T-cell (primary cell): ENCODE measurements at regions not wholly inside any gene's neighbourhood (a gene's known extent, or its start where the extent isn't known, plus 50 kb on each side); places are given as distances from the start of the nearest gene placed in this dataset.
"Not testable (repeated sequence)": the region's sequence is repeated elsewhere in the genome, so short reads cannot be mapped to it uniquely, and the experiment has no call there.

ENCODE experiments used
- ATAC-seq, 4 experiments: fragments of 200-7000 bp in 3 of 4; fragments of 150-1000 bp in 1 of 4; cut with Tn5 transposase; replicated peaks in 1 of 4; 1 replicate in 3 of 4; 2 replicates in 1 of 4; pipeline ENCODE4 v1.10.0; 2021; ENCODE audit warnings: moderate library complexity in 3 of 4, mild to moderate bottlenecking in 2 of 4, moderate number of reproducible peaks in 1 of 4
- CTCF ChIA-PET, 2 donors: fragments of 300-600 bp; sonication (Branson Sonifier 250); formaldehyde crosslinking; loops; one replicate each; lab custom pipeline; 2022; ENCODE audit warnings: antibody characterized with exemption in 2 of 2; lab: Charles Lee
- POLR2A ChIA-PET, 2 donors: fragments of 300-600 bp; sonication (Branson Sonifier 250); formaldehyde crosslinking; loops; one replicate each; lab custom pipeline; 2022; ENCODE audit warnings: antibody characterized with exemption in 2 of 2; lab: Charles Lee
- DNase-seq, 35 experiments: peaks; one replicate each; pipeline versions ENCODE4 v3.0.0 to v3.0.0-alpha.2; 2013 to 2023
- H3K27ac ChIP-seq: one replicate; pipeline ENCODE4 v1.5.1; 2013; ENCODE audit warnings: low read length
- H3K27me3 ChIP-seq, 2 experiments: replicated peaks in 1 of 2; 1 replicate in 1 of 2; 2 replicates in 1 of 2; pipeline versions ENCODE4 v1.6.1 to v1.7.0; 2013; ENCODE audit warnings: low read length in 1 of 2, mixed read lengths in 1 of 2; ENCODE audit not compliant: control insufficient read depth in 2 of 2, insufficient read depth in 2 of 2; ENCODE audit errors: extremely low read depth in 1 of 2
- H3K36me3 ChIP-seq, 2 donors: 1 replicate in 1 of 2; 2 replicates in 1 of 2; pipeline versions ENCODE4 v1.6.1 to v1.7.0; 2013; ENCODE audit warnings: low read length in 1 of 2; ENCODE audit not compliant: control insufficient read depth in 2 of 2, insufficient read depth in 1 of 2; ENCODE audit errors: extremely low read depth in 1 of 2
- H3K4me1 ChIP-seq, 2 experiments: 1 replicate in 1 of 2; 2 replicates in 1 of 2; pipeline versions ENCODE4 v1.6.1 to v1.7.0; 2013; ENCODE audit warnings: low read length in 2 of 2, mixed read lengths in 1 of 2; ENCODE audit not compliant: insufficient read depth in 2 of 2, control insufficient read depth in 1 of 2; ENCODE audit errors: extremely low read depth in 1 of 2
- H3K4me3 ChIP-seq, 2 donors: 1 replicate in 1 of 2; 2 replicates in 1 of 2; pipeline versions ENCODE4 v1.5.1 to v1.7.0; 2013; ENCODE audit warnings: mild to moderate bottlenecking in 2 of 2, low read length in 1 of 2, moderate library complexity in 1 of 2; ENCODE audit not compliant: control insufficient read depth in 1 of 2; ENCODE audit errors: extremely low read depth in 1 of 2
- H3K9me3 ChIP-seq: 2 replicates; pipeline ENCODE4 v1.7.0; 2013
- H3K27ac Mint-ChIP-seq, 2 donors: one replicate each; pipeline ENCODE4 v1.8.0; 2020 to 2021; ENCODE audit warnings: mild to moderate bottlenecking in 2 of 2, mixed read lengths in 2 of 2
- H3K27me3 Mint-ChIP-seq, 2 donors: one replicate each; pipeline ENCODE4 v1.8.0; 2021 to 2022; ENCODE audit warnings: mixed read lengths in 2 of 2
- H3K36me3 Mint-ChIP-seq: one replicate; pipeline ENCODE4 v1.8.0; 2021; ENCODE audit warnings: mixed read lengths
- H3K4me1 Mint-ChIP-seq, 3 donors: one replicate each; pipeline ENCODE4 v1.8.0; 2020 to 2022; ENCODE audit warnings: mixed read lengths in 3 of 3, mild to moderate bottlenecking in 1 of 3
- H3K4me3 Mint-ChIP-seq, 3 donors: one replicate each; pipeline ENCODE4 v1.8.0; 2020 to 2022; ENCODE audit warnings: mild to moderate bottlenecking in 3 of 3, mixed read lengths in 3 of 3, moderate library complexity in 3 of 3
- H3K9me3 Mint-ChIP-seq, 3 donors: one replicate each; pipeline ENCODE4 v1.8.0; 2020 to 2022; ENCODE audit warnings: mixed read lengths in 3 of 3
- WGBS: methylation state at CpG from one replicate; pipeline ENCODE4 v1.1.5; 2013; ENCODE audit warnings: missing lambda C conversion rate; ENCODE audit not compliant: insufficient coverage; 5-methylcytosine and 5-hydroxymethylcytosine counted together

GRCh38 chr11:41534861-41535260, 75.4 kb upstream of the LRRC4C start:
- no peaks in the 10 kb centered on the region for H3K27me3 ChIP-seq
- WGBS = 71% methylated on average over 1 of the region's 2 CpGs

GRCh38 chr11:41536021-41536568, 76.6 kb upstream of the LRRC4C start:
- 100% methylated on average over 1 of the region's 10 CpGs for WGBS
- H3K9me3 Mint-ChIP-seq = peaks cover 16 to 22% (median 20%) of the 10 kb centered on the region in 3 donors
- no peak overlapping the region for H3K4me3 ChIP-seq
- ChIA-PET CTCF (no interaction called here), POLR2A (no interaction called here)
- DNase-seq (no peak), ATAC-seq (no peak)
- H3K27ac ChIP-seq = no peak overlapping the region
- H3K27me3 ChIP-seq = no peaks in the 10 kb centered on the region
- no peaks in the 10 kb centered on the region for H3K4me1 ChIP-seq
- H3K9me3 ChIP-seq = no peaks in the 10 kb centered on the region
- no peaks in the 10 kb centered on the region for H3K36me3 Mint-ChIP-seq
- H3K4me1 Mint-ChIP-seq = no peaks in the 10 kb centered on the region
- no peaks in the 10 kb centered on the region for H3K27me3 Mint-ChIP-seq
- no peaks in the 10 kb centered on the region for H3K36me3 ChIP-seq
- no peak overlapping the region for H3K4me3 Mint-ChIP-seq
- H3K27ac Mint-ChIP-seq = no peak overlapping the region

More at GRCh38 chr11:41534861-41535260, 75.4 kb upstream of the LRRC4C start:
- H3K27me3 Mint-ChIP-seq = no peaks in the 10 kb centered on the region
- ATAC-seq = no peak
- H3K4me3 Mint-ChIP-seq = no peak overlapping the region
- peaks cover 21 to 28% (median 24%) of the 10 kb centered on the region in 3 donors for H3K9me3 Mint-ChIP-seq
- POLR2A ChIA-PET = no interaction called here
- H3K9me3 ChIP-seq = no peaks in the 10 kb centered on the region
- no peak overlapping the region for H3K27ac Mint-ChIP-seq
- no peaks in the 10 kb centered on the region for H3K4me1 ChIP-seq
- no peak for DNase-seq
- H3K27ac ChIP-seq = no peak overlapping the region
- H3K36me3 ChIP-seq = no peaks in the 10 kb centered on the region
- no peak overlapping the region for H3K4me3 ChIP-seq
- no peaks in the 10 kb centered on the region for H3K4me1 Mint-ChIP-seq
- no peaks in the 10 kb centered on the region for H3K36me3 Mint-ChIP-seq
- CTCF ChIA-PET = no interaction called here

- H3K36me3 Mint-ChIP-seq, H3K4me3 Mint-ChIP-seq, H3K4me1 Mint-ChIP-seq, ATAC-seq, H3K4me1 ChIP-seq, H3K36me3 ChIP-seq, H3K27me3 Mint-ChIP-seq, H3K27ac ChIP-seq, POLR2A ChIA-PET, H3K9me3 ChIP-seq, H3K27ac Mint-ChIP-seq, H3K4me3 ChIP-seq, DNase-seq, H3K27me3 ChIP-seq: not testable (repeated sequence)
- CTCF ChIA-PET = interaction anchor here in 1 of 2 donors (1.1 kb wide), 1 partner anchor 10 kb away, joined by 3 read pairs; no protein-coding TSS in a partner anchor
- WGBS = 95% methylated on average over 3 of the region's 3 CpGs
- H3K9me3 Mint-ChIP-seq = peaks cover 4 to 27% (median 16%) of the 10 kb centered on the region in 3 donors
These were observed 85.5 kb upstream of the LRRC4C start for GRCh38 chr11:41544902-41545301.

GRCh38 chr11:41578421-41579051, 119.1 kb upstream of the LRRC4C start:
- H3K4me3 Mint-ChIP-seq = no peak overlapping the region
- no peaks in the 10 kb centered on the region for H3K9me3 ChIP-seq
- DNase-seq (no peak), ATAC-seq (no peak)
- peaks cover 20 to 32% (median 28%) of the 10 kb centered on the region in 3 donors for H3K9me3 Mint-ChIP-seq
- no peak overlapping the region for H3K27ac Mint-ChIP-seq
- H3K27ac ChIP-seq = no peak overlapping the region
- ChIA-PET POLR2A (no interaction called here), CTCF (no interaction called here)
- no peaks in the 10 kb centered on the region for H3K4me1 ChIP-seq
- no CpG with 5 or more reads among the region's 9 CpGs for WGBS
- no peaks in the 10 kb centered on the region for H3K36me3 ChIP-seq
- H3K4me3 ChIP-seq = no peak overlapping the region
- no peaks in the 10 kb centered on the region for H3K4me1 Mint-ChIP-seq
- H3K36me3 Mint-ChIP-seq = no peaks in the 10 kb centered on the region
- no peaks in the 10 kb centered on the region for H3K27me3 Mint-ChIP-seq
- H3K27me3 ChIP-seq = no peaks in the 10 kb centered on the region

GRCh38 chr11:41579546-41579945, 120.1 kb upstream of the LRRC4C start:
- 52% methylated on average over 3 of the region's 3 CpGs for WGBS
- POLR2A ChIA-PET = no interaction called here
- DNase-seq = no peak
- no peaks in the 10 kb centered on the region for H3K27me3 ChIP-seq
- no peaks in the 10 kb centered on the region for H3K36me3 Mint-ChIP-seq
- no peaks in the 10 kb centered on the region for H3K27me3 Mint-ChIP-seq
- H3K27ac ChIP-seq = no peak overlapping the region
- H3K9me3 Mint-ChIP-seq = peaks cover 27 to 38% (median 33%) of the 10 kb centered on the region in 3 donors
- no peaks in the 10 kb centered on the region for H3K9me3 ChIP-seq
- H3K4me1 Mint-ChIP-seq = no peaks in the 10 kb centered on the region
- no peaks in the 10 kb centered on the region for H3K36me3 ChIP-seq
- H3K27ac Mint-ChIP-seq = no peak overlapping the region
- CTCF ChIA-PET = no interaction called here
- ATAC-seq = no peak
- no peaks in the 10 kb centered on the region for H3K4me1 ChIP-seq
- no peak overlapping the region for H3K4me3 Mint-ChIP-seq
- H3K4me3 ChIP-seq = no peak overlapping the region

DNA sequence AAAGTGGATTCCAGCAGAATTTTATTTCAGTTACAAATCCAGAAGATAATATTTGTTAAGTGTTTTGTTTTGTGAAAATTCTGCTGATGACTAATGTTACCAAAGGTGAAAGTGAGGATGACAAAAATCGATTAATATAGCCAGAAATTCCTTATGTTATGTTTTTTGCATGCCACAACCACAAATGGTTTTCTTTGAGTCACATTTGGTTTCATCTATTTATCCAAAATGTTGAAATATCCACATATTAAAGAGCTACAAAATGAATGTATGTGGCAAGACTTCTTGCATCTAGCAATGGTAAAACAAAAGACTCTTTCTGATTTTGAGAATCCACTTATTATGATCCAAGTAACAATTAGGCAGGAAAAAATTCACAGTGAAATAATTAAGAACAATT, 150.1 kb upstream of the LRRC4C start:
- Mint-ChIP-seq H3K27me3 (no peaks in the 10 kb centered on the region), H3K27ac (no peak overlapping the region), H3K4me3 (no peak overlapping the region), H3K4me1 (no peaks in the 10 kb centered on the region), H3K36me3 (no peaks in the 10 kb centered on the region), H3K9me3 (peaks cover 5 to 31% (median 19%) of the 10 kb centered on the region in 3 donors)
- Histone ChIP-seq H3K4me1 (no peaks in the 10 kb centered on the region), H3K4me3 (no peak overlapping the region), H3K27ac (no peak overlapping the region), H3K9me3 (peaks cover 3% of the 10 kb centered on the region), H3K36me3 (no peaks in the 10 kb centered on the region), H3K27me3 (no peaks in the 10 kb centered on the region)
- POLR2A ChIA-PET = no interaction called here
- no CpG with 5 or more reads among the region's 1 CpG for WGBS
- ATAC-seq (no peak), DNase-seq (no peak)
- CTCF ChIA-PET = no interaction called here
